B cell (primary cell): ENCODE measurements at regions not wholly inside any gene's neighbourhood (a gene's known extent, or its start where the extent isn't known, plus 50 kb on each side); places are given as distances from the start of the nearest gene placed in this dataset.

Experiments used
- ATAC-seq: fragments of 200-7000 bp; cut with Tn5 transposase; one replicate; pipeline ENCODE4 v1.10.0; 2021; ENCODE audit warnings: low read depth, mild to moderate bottlenecking, moderate number of reproducible peaks, moderate library complexity
- CTCF ChIA-PET: fragments of 350-600 bp; sonication (Branson Sonifier 250); formaldehyde crosslinking; loops from one replicate; lab custom pipeline; 2021; ENCODE audit warnings: antibody characterized with exemption, inconsistent platforms; lab: Charles Lee
- POLR2A ChIA-PET: fragments of 350-600 bp; sonication (Branson Sonifier 250); formaldehyde crosslinking; loops from one replicate; lab custom pipeline; 2021; ENCODE audit warnings: antibody characterized with exemption; lab: Charles Lee
- DNase-seq: peaks from one replicate; pipeline ENCODE4 v3.0.0; 2013
- H2AFZ ChIP-seq: 2 replicates; pipeline ENCODE4 v1.6.1; 2012; ENCODE audit warnings: mild to moderate bottlenecking, low read depth, low read length; ENCODE audit not compliant: insufficient read depth, poor library complexity, severe bottlenecking
- H3K27ac ChIP-seq, 2 donors: 1 replicate in 1 of 2; 2 replicates in 1 of 2; pipeline ENCODE4 v1.5.1; 2012 to 2013; ENCODE audit warnings: low read length in 2 of 2, mild to moderate bottlenecking in 2 of 2, moderate library complexity in 1 of 2
- H3K27me3 ChIP-seq, 4 experiments: fragments of 200-600 bp in 1 of 4; sonication (generic) in 1 of 4; replicated peaks in 1 of 4; 1 replicate in 2 of 4; 2 replicates in 2 of 4; pipeline versions ENCODE4 v1.6.1 to v1.7.0; 2013 to 2016; ENCODE audit warnings: low read length in 3 of 4, mild to moderate bottlenecking in 2 of 4, mixed read lengths in 1 of 4, moderate library complexity in 1 of 4; ENCODE audit not compliant: insufficient read depth in 4 of 4, control insufficient read depth in 3 of 4; ENCODE audit errors: control extremely low read depth in 1 of 4
- H3K36me3 ChIP-seq, 2 experiments: replicated peaks in 1 of 2; 1 replicate in 1 of 2; 2 replicates in 1 of 2; pipeline versions ENCODE4 v1.6.1 to v1.7.1; 2013; ENCODE audit warnings: low read length in 1 of 2; ENCODE audit not compliant: insufficient read depth in 2 of 2, control insufficient read depth in 1 of 2; ENCODE audit errors: control extremely low read depth in 1 of 2, extremely low read depth in 1 of 2
- H3K4me1 ChIP-seq, 2 donors: fragments of 200-600 bp in 1 of 2; sonication (generic) in 1 of 2; 1 replicate in 1 of 2; 2 replicates in 1 of 2; pipeline versions ENCODE4 v1.5.1 to v1.6.1; 2013 to 2017; ENCODE audit warnings: low read length in 2 of 2; ENCODE audit not compliant: control insufficient read depth in 2 of 2, insufficient read depth in 2 of 2
- H3K4me2 ChIP-seq: replicated peaks from 2 replicates; pipeline ENCODE3; 2012; ENCODE audit warnings: mild to moderate bottlenecking, low read depth, low read length; ENCODE audit not compliant: poor library complexity, severe bottlenecking
- H3K4me3 ChIP-seq, 5 experiments: fragments of 200-600 bp in 1 of 5; sonication (generic) in 1 of 5; 1 replicate in 3 of 5; 2 replicates in 2 of 5; pipeline versions ENCODE4 v1.5.1 to v1.7.0; 2011 to 2016; ENCODE audit warnings: low read length in 4 of 5, mild to moderate bottlenecking in 4 of 5, low read depth in 2 of 5, control low read depth in 1 of 5, moderate library complexity in 1 of 5; ENCODE audit not compliant: insufficient read depth in 1 of 5; ENCODE audit errors: control extremely low read depth in 1 of 5, extremely low read depth in 1 of 5
- H3K79me2 ChIP-seq: fragments of 200-600 bp; sonication (generic); one replicate; pipeline ENCODE4 v1.6.0; 2016; ENCODE audit warnings: low read length; ENCODE audit not compliant: control insufficient read depth, insufficient read depth
- H3K9ac ChIP-seq: fragments of 200-600 bp; sonication (generic); 2 replicates; pipeline ENCODE4 v1.6.1; 2017; ENCODE audit warnings: mild to moderate bottlenecking, low read length, moderate library complexity
- H3K9me3 ChIP-seq, 3 donors: one replicate each; pipeline versions ENCODE4 v1.6.1 to v1.7.1; 2013; ENCODE audit warnings: low read length in 2 of 3; ENCODE audit not compliant: control insufficient read depth in 2 of 3, insufficient read depth in 1 of 3; ENCODE audit errors: control extremely low read depth in 1 of 3
- H4K20me1 ChIP-seq: 2 replicates; pipeline ENCODE4 v1.6.0; 2012; ENCODE audit warnings: mild to moderate bottlenecking, low read length; ENCODE audit not compliant: insufficient read depth, control insufficient read depth, poor library complexity, severe bottlenecking
- H3K27ac Mint-ChIP-seq: one replicate; pipeline ENCODE4 v1.8.0; 2021; ENCODE audit warnings: mixed read lengths
- H3K27me3 Mint-ChIP-seq: one replicate; pipeline ENCODE4 v1.8.0; 2021; ENCODE audit warnings: mixed read lengths
- H3K4me1 Mint-ChIP-seq: one replicate; pipeline ENCODE4 v1.8.0; 2021; ENCODE audit warnings: mixed read lengths
- H3K4me3 Mint-ChIP-seq: one replicate; pipeline ENCODE4 v1.8.0; 2021; ENCODE audit warnings: mixed read lengths
- H3K9me3 Mint-ChIP-seq: one replicate; pipeline ENCODE4 v1.8.0; 2022; ENCODE audit warnings: mixed read lengths; ENCODE audit not compliant: insufficient read depth
- EZH2 ChIP-seq: IDR thresholded peaks from 2 replicates; pipeline ENCODE4 v1.6.1; 2012; ENCODE audit warnings: borderline replicate concordance, low read depth, mild to moderate bottlenecking, moderate library complexity, low read length; ENCODE audit not compliant: insufficient read depth, poor library complexity, severe bottlenecking
- WGBS: methylation state at CpG from one replicate; pipeline ENCODE4 v1.1.5; 2013; ENCODE audit warnings: missing lambda C conversion rate; ENCODE audit not compliant: insufficient coverage; 5-methylcytosine and 5-hydroxymethylcytosine counted together
- intact Hi-C: fragments of 100-400 bp; cut with micrococcal nuclease; formaldehyde crosslinking; loops from one replicate; pipeline ENCODE4 v1.10.0; 2022
- TF ChIP-seq, protein P1 (sequence below): fragments of 200-600 bp; IDR thresholded peaks from one replicate; pipeline ENCODE4 v1.8.0; 2022; ENCODE audit warnings: antibody characterized with exemption, mild to moderate bottlenecking

DNA sequence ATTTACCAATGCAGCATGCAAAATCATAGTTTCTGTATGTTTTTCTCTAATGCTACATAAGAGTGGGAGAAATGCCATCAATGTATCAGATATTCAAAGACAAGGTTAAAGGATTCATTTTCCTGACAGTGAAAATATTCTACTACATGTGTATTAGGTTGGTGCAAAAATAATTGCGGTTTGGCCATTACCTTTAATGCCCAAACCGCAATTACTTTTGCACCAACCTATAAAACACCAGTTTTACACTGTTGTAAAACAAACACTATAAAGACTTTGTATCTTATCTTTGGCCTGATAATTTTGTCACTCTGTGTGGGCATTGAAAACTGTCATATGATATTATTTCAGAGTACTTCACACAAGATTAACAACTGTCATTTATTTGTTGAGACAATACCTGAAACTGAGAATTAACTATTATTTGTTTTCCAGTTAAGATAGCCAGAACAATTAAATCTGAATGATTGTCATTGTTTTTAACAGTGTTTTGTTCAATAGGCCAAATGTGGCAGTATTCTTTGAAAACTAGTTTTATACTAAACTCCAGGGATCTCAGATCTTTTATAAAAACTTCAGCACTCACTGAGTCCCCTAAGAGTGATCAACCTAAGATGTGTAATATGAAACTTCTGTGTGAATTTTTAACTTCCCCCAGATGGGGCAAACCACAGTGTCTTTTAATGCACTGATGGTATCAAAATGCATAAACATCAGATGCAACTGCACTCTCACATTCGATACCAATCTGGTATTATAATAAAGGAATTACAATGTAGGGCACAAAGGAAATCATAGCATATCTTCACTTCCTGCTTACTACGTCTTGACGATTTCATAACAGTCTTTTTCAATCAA lies 53.8 kb upstream of the FBN2 start:
- no peaks in the 10 kb centered on the region for H3K9me3 ChIP-seq
- no peak overlapping the region for H3K4me3 ChIP-seq
- Mint-ChIP-seq H3K9me3 (peaks cover 2% of the 10 kb centered on the region), H3K27me3 (no peaks in the 10 kb centered on the region), H3K4me1 (no peaks in the 10 kb centered on the region), H3K27ac (no peak overlapping the region), H3K4me3 (no peak overlapping the region)
- CTCF ChIA-PET, result no interaction called here
- intact Hi-C loops, result no loop called here
- DNase-seq (no peak), ATAC-seq (no peak)
- H3K27ac ChIP-seq, result no peak overlapping the region
- no peaks in the 10 kb centered on the region for H3K36me3 ChIP-seq
- H3K4me2 ChIP-seq, result no peak overlapping the region
- no peaks in the 10 kb centered on the region for H3K4me1 ChIP-seq
- no peaks in the 10 kb centered on the region for H3K79me2 ChIP-seq
- H3K9ac ChIP-seq, result no peak overlapping the region
- H2AFZ ChIP-seq, result no peak overlapping the region
- no peaks in the 10 kb centered on the region for H4K20me1 ChIP-seq
- POLR2A ChIA-PET, result no interaction called here
- WGBS, result no CpG with 5 or more reads among the region's 5 CpGs
- no peaks in the 10 kb centered on the region for H3K27me3 ChIP-seq
- TF ChIP-seq, protein P1, sequence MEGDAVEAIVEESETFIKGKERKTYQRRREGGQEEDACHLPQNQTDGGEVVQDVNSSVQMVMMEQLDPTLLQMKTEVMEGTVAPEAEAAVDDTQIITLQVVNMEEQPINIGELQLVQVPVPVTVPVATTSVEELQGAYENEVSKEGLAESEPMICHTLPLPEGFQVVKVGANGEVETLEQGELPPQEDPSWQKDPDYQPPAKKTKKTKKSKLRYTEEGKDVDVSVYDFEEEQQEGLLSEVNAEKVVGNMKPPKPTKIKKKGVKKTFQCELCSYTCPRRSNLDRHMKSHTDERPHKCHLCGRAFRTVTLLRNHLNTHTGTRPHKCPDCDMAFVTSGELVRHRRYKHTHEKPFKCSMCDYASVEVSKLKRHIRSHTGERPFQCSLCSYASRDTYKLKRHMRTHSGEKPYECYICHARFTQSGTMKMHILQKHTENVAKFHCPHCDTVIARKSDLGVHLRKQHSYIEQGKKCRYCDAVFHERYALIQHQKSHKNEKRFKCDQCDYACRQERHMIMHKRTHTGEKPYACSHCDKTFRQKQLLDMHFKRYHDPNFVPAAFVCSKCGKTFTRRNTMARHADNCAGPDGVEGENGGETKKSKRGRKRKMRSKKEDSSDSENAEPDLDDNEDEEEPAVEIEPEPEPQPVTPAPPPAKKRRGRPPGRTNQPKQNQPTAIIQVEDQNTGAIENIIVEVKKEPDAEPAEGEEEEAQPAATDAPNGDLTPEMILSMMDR, result no peak

DNA sequence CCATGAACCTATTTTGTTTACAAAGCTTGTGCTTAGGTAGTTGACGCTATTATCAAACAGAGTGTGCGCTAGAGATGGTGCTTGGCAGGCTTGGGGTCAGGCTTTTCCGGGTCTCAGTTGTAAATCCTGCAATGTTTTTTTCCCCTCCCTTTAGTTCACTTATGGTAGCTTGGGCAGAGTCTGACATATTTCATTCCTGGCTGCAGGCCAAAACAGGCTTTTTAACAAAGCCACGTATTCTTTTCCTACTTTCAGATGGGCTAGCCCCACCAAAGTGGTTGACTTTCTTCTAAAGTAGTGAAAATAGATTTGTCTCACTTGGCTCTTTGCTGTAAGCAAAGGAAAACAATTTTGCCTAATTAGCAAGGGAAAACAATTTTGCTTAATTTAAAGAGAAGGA lies 58.0 kb upstream of the FBN2 start:
- no peak for TF ChIP-seq EZH2
- TF ChIP-seq, protein P1, result no peak
- Mint-ChIP-seq H3K27ac (no peak overlapping the region), H3K4me1 (no peaks in the 10 kb centered on the region), H3K9me3 (peaks cover 2% of the 10 kb centered on the region), H3K27me3 (no peaks in the 10 kb centered on the region), H3K4me3 (no peak overlapping the region)
- Histone ChIP-seq H3K9ac (no peak overlapping the region), H3K9me3 (no peaks in the 10 kb centered on the region), H2AFZ (no peak overlapping the region), H3K36me3 (no peaks in the 10 kb centered on the region), H3K4me1 (no peaks in the 10 kb centered on the region), H3K27ac (no peak overlapping the region), H3K4me2 (no peak overlapping the region), H3K27me3 (no peaks in the 10 kb centered on the region), H3K4me3 (no peak overlapping the region), H3K79me2 (no peaks in the 10 kb centered on the region), H4K20me1 (no peaks in the 10 kb centered on the region)
- ATAC-seq (no peak), DNase-seq (no peak)
- ChIA-PET POLR2A (no interaction called here), CTCF (no interaction called here)
- intact Hi-C loops, result no loop called here
- no CpG with 5 or more reads among the region's 4 CpGs for WGBS
